OCI-LY7 (cell line): ENCODE measurements at regions not wholly inside any gene's neighbourhood (a gene's known extent, or its start where the extent isn't known, plus 50 kb on each side); places are given as distances from the start of the nearest gene placed in this dataset.

Source experiments
- BruUV-seq: library from RNA; stranded (reverse); fragments of 400-500 nt; replicated peaks from 2 replicates; lab custom pipeline; 2021; lab: Mats Ljungman, UMichigan
- CTCF ChIA-PET: fragments of 300-600 bp; sonication (Branson Sonifier 250); formaldehyde crosslinking; loops from one replicate; lab custom pipeline; 2022; ENCODE audit warnings: antibody characterized with exemption; ENCODE audit not compliant: unreplicated experiment; lab: Charles Lee
- POLR2A ChIA-PET: fragments of 300-600 bp; sonication (Branson Sonifier 250); formaldehyde crosslinking; loops from one replicate; lab custom pipeline; 2022; ENCODE audit warnings: antibody characterized with exemption; lab: Charles Lee
- DNase-seq: peaks from one replicate; pipeline ENCODE4 v3.0.0-alpha.2; 2015; ENCODE audit warnings: low spot score
- H2AFZ ChIP-seq: fragments of 200-600 bp; sonication (generic), shearing (Covaris generic); 2 replicates; pipeline ENCODE4 v1.6.1; 2014; ENCODE audit warnings: mild to moderate bottlenecking, antibody characterized with exemption, low read length, moderate library complexity
- H3K27ac ChIP-seq: fragments of 200-600 bp; sonication (generic); 2 replicates; pipeline ENCODE4 v1.5.1; 2014; ENCODE audit warnings: mixed run types, low read depth, mild to moderate bottlenecking, moderate library complexity, low read length, inconsistent platforms; ENCODE audit not compliant: poor library complexity, severe bottlenecking
- H3K36me3 ChIP-seq: fragments of 200-600 bp; sonication (generic); 2 replicates; pipeline ENCODE4 v1.6.1; 2014; ENCODE audit warnings: mild to moderate bottlenecking, antibody characterized with exemption, low read length, moderate library complexity, mixed read lengths; ENCODE audit not compliant: insufficient read depth
- H3K4me1 ChIP-seq: fragments of 200-600 bp; sonication (generic); 2 replicates; pipeline ENCODE4 v1.5.1; 2014; ENCODE audit warnings: mild to moderate bottlenecking, low read length; ENCODE audit not compliant: insufficient read depth, poor library complexity, severe bottlenecking
- H3K4me2 ChIP-seq: fragments of 200-600 bp; sonication (generic); 2 replicates; pipeline ENCODE4 v1.6.1; 2014; ENCODE audit warnings: mild to moderate bottlenecking, low read length
- H3K4me3 ChIP-seq: fragments of 200-600 bp; sonication (generic); 2 replicates; pipeline ENCODE4 v1.5.1; 2014; ENCODE audit warnings: mild to moderate bottlenecking, low read depth, low read length; ENCODE audit not compliant: poor library complexity, severe bottlenecking
- H3K79me2 ChIP-seq: fragments of 200-600 bp; sonication (generic); 2 replicates; pipeline ENCODE4 v1.6.1; 2016; ENCODE audit warnings: low read depth, mild to moderate bottlenecking, low read length, moderate library complexity, mixed read lengths; ENCODE audit not compliant: insufficient read depth
- H3K9me2 ChIP-seq: fragments of 200-600 bp; sonication (generic); 2 replicates; pipeline ENCODE4 v1.6.1; 2016; ENCODE audit warnings: mild to moderate bottlenecking, low read length, mixed read lengths; ENCODE audit not compliant: insufficient read depth
- H3K9me3 ChIP-seq: fragments of 200-600 bp; sonication (generic); 2 replicates; pipeline ENCODE4 v1.6.1; 2014; ENCODE audit warnings: mild to moderate bottlenecking, mixed run types, low read length, mixed read lengths
- H4K20me1 ChIP-seq: fragments of 200-600 bp; sonication (generic); 2 replicates; pipeline ENCODE4 v1.6.1; 2014; ENCODE audit warnings: mild to moderate bottlenecking, antibody characterized with exemption, low read length, moderate library complexity, mixed read lengths; ENCODE audit not compliant: insufficient read depth
- CTCF ChIP-seq: fragments of 200-600 bp; sonication (generic); conservative IDR thresholded peaks from 2 replicates; pipeline ENCODE4 v1.5.1; 2014; ENCODE audit warnings: mild to moderate bottlenecking, antibody characterized with exemption, low read length, moderate library complexity, mixed read lengths
- EZH2phosphoT487 ChIP-seq: fragments of 200-600 bp; sonication (generic); IDR thresholded peaks from 2 replicates; pipeline ENCODE4 v1.6.1; 2018; ENCODE audit warnings: low read depth, borderline replicate concordance, mild to moderate bottlenecking, mixed run types, antibody characterized with exemption, low read length, moderate library complexity, mixed read lengths
- intact Hi-C: fragments of 100-400 bp; cut with micrococcal nuclease; formaldehyde crosslinking; loops from one replicate; pipeline ENCODE4 v1.10.0; 2022; ENCODE audit not compliant: unreplicated experiment

GRCh38 chr1:82411605-82412004 lies 610.9 kb downstream of the ADGRL2 start:
- CTCF ChIA-PET: no interaction called here
- H2AFZ ChIP-seq: no peak overlapping the region
- no peaks in the 10 kb centered on the region for H3K9me2 ChIP-seq
- H3K79me2 ChIP-seq: no peaks in the 10 kb centered on the region
- H3K9me3 ChIP-seq: no peaks in the 10 kb centered on the region
- DNase-seq: no peak
- no peak overlapping the region for H3K4me2 ChIP-seq
- no peak overlapping the region for H3K27ac ChIP-seq
- no peak overlapping the region for H3K4me3 ChIP-seq
- no TSS peak for BruUV-seq
- TF ChIP-seq EZH2phosphoT487: no peak
- no peaks in the 10 kb centered on the region for H3K36me3 ChIP-seq
- intact Hi-C loops: no loop called here
- no peaks in the 10 kb centered on the region for H4K20me1 ChIP-seq
- H3K4me1 ChIP-seq: no peaks in the 10 kb centered on the region
- POLR2A ChIA-PET: interaction anchor here (0.5 kb wide), 1 partner anchor 147 kb away, joined by 4 read pairs; no protein-coding TSS in a partner anchor

- TF ChIP-seq EZH2phosphoT487 (no peak), CTCF (no peak)
- Histone ChIP-seq H3K36me3 (no peaks in the 10 kb centered on the region), H3K4me2 (no peak overlapping the region), H3K4me1 (no peaks in the 10 kb centered on the region), H3K27ac (no peak overlapping the region), H3K79me2 (no peaks in the 10 kb centered on the region), H3K4me3 (no peak overlapping the region), H2AFZ (no peak overlapping the region), H3K9me2 (no peaks in the 10 kb centered on the region), H4K20me1 (no peaks in the 10 kb centered on the region), H3K9me3 (no peaks in the 10 kb centered on the region)
- POLR2A ChIA-PET: interaction anchor here (0.6 to 0.8 kb wide), 2 partner anchors 11 to 1200 kb away, joined by 3 to 4 read pairs; no protein-coding TSS in a partner anchor
- DNase-seq: no peak
- intact Hi-C loops: no loop called here
- BruUV-seq: no TSS peak
- CTCF ChIA-PET: no interaction called here
Observed at GRCh38 chr1:82405333-82405732, 604.6 kb downstream of the ADGRL2 start.

- BruUV-seq: no TSS peak
- no peak for DNase-seq
- no peak overlapping the region for H3K4me2 ChIP-seq
- peak overlapping the region; percentile 32; the same call in 1 of the 2 replicates for H2AFZ ChIP-seq
- intact Hi-C loops: no loop called here
- ChIA-PET CTCF (no interaction called here), POLR2A (no interaction called here)
- no peak overlapping the region for H3K4me3 ChIP-seq
- peaks cover 1% of the 10 kb centered on the region for H3K4me1 ChIP-seq
- H3K79me2 ChIP-seq: no peaks in the 10 kb centered on the region
- no peak for TF ChIP-seq CTCF
- no peak for TF ChIP-seq EZH2phosphoT487
- H3K27ac ChIP-seq: no peak overlapping the region
- no peaks in the 10 kb centered on the region for H4K20me1 ChIP-seq
- H3K9me2 ChIP-seq: no peaks in the 10 kb centered on the region
- H3K9me3 ChIP-seq: no peaks in the 10 kb centered on the region
- no peaks in the 10 kb centered on the region for H3K36me3 ChIP-seq
Observed at GRCh38 chr1:82401116-82401515, 600.4 kb downstream of the ADGRL2 start.
